K562 (cell line): ENCODE measurements at regions not wholly inside any gene's neighbourhood (a gene's known extent, or its start where the extent isn't known, plus 50 kb on each side); places are given as distances from the start of the nearest gene placed in this dataset.

ENCODE experiments used
- ATAC-seq: fragments of 200-7000 bp; cut with Tn5 transposase; 3 replicates; pipeline ENCODE4 v1.9.1; 2020; ENCODE audit warnings: moderate library complexity
- BruUV-seq: library from RNA; stranded (reverse); fragments of 400-500 nt; replicated peaks from 2 replicates; lab custom pipeline; 2021; lab: Mats Ljungman, UMichigan
- CTCF ChIA-PET: fragments of 300-600 bp; formaldehyde crosslinking; extraction: SDS; loops from one replicate; lab custom pipeline; 2021; ENCODE audit warnings: low intra/inter-chr PET ratio; lab: Yijun Ruan, JAX
- POLR2A ChIA-PET: fragments of 300-600, 350-650 bp; sonication (Branson Sonifier 250); formaldehyde crosslinking; extraction: SDS; loops from one replicate; lab custom pipeline; 2021; ENCODE audit warnings: antibody characterized with exemption, inconsistent platforms; lab: Yijun Ruan, JAX
- DNase-seq, 4 experiments: peaks; one replicate each; pipeline versions ENCODE4 v3.0.0 to v3.0.0-alpha.2; 2011 to 2018; ENCODE audit warnings: low spot score in 3 of 4, mixed read lengths in 3 of 4; ENCODE audit errors: extremely low read depth in 1 of 4
- FAIRE-seq: peaks from 2 replicates; lab custom pipeline; 2011; peaks lifted over from hg19 to GRCh38; lab: Jason Lieb, UNC
- H2AFZ ChIP-seq: 2 replicates; pipeline ENCODE4 v1.6.0; 2011; ENCODE audit warnings: low read depth, low read length, control low read depth, inconsistent platforms
- H3K27ac ChIP-seq: fragments of 200-600 bp; 3 replicates; pipeline ENCODE4 v1.8.0; 2011; ENCODE audit warnings: low read depth, mild to moderate bottlenecking, control low read depth, inconsistent platforms, low read length, moderate library complexity, mixed read lengths; ENCODE audit errors: extremely low read depth
- H3K27me3 ChIP-seq, 2 experiments: fragments of 300-600 bp in 1 of 2; 2 replicates in 1 of 2; 3 replicates in 1 of 2; pipeline versions ENCODE4 v1.6.0 to v1.8.0; 2011; ENCODE audit warnings: inconsistent platforms in 2 of 2, low read length in 2 of 2, mild to moderate bottlenecking in 1 of 2, mixed read lengths in 1 of 2, moderate library complexity in 1 of 2; ENCODE audit not compliant: control insufficient read depth in 2 of 2, insufficient read depth in 2 of 2
- H3K36me3 ChIP-seq: fragments of 300-600 bp; 3 replicates; pipeline ENCODE4 v1.8.0; 2011; ENCODE audit warnings: mild to moderate bottlenecking, low read length, inconsistent platforms; ENCODE audit not compliant: control insufficient read depth, insufficient read depth
- H3K4me1 ChIP-seq, 2 experiments: fragments of 200-600 bp in 1 of 2; replicated peaks in 1 of 2; 2 replicates in 1 of 2; 3 replicates in 1 of 2; pipeline versions ENCODE4 v1.5.1 to v1.8.0; 2011; ENCODE audit warnings: inconsistent platforms in 2 of 2, low read length in 2 of 2, mild to moderate bottlenecking in 1 of 2, mixed read lengths in 1 of 2, moderate library complexity in 1 of 2; ENCODE audit not compliant: control insufficient read depth in 2 of 2, insufficient read depth in 2 of 2
- H3K4me2 ChIP-seq: 2 replicates; pipeline ENCODE4 v1.6.1; 2011; ENCODE audit warnings: low read length, control low read depth, inconsistent platforms, mixed read lengths; ENCODE audit not compliant: insufficient read depth
- H3K4me3 ChIP-seq: fragments of 200-600 bp; sonication (generic), shearing (Covaris generic); 2 replicates; pipeline ENCODE4 v1.5.1; 2016; ENCODE audit warnings: control low read depth, inconsistent platforms
- H3K79me2 ChIP-seq: fragments of 200-600 bp; 3 replicates; pipeline ENCODE4 v1.8.0; 2011; ENCODE audit warnings: low read length, inconsistent platforms; ENCODE audit not compliant: control insufficient read depth, insufficient read depth
- H3K9ac ChIP-seq, 2 experiments: 2 replicates each; pipeline versions ENCODE4 v1.6.0 to v1.6.1; 2011; ENCODE audit warnings: low read depth in 2 of 2, low read length in 2 of 2, control low read depth in 1 of 2, inconsistent platforms in 1 of 2, mild to moderate bottlenecking in 1 of 2, mixed read lengths in 1 of 2; ENCODE audit not compliant: insufficient read depth in 1 of 2
- H3K9me1 ChIP-seq: one replicate; pipeline ENCODE4 v1.6.0; 2011; ENCODE audit warnings: inconsistent platforms, mild to moderate bottlenecking, low read length, moderate library complexity; ENCODE audit not compliant: control insufficient read depth, insufficient read depth
- H3K9me3 ChIP-seq: replicated peaks from 2 replicates; pipeline ENCODE4 v1.5.1; 2011; ENCODE audit warnings: low read depth, low read length, inconsistent platforms; ENCODE audit not compliant: control insufficient read depth, insufficient read depth
- H4K20me1 ChIP-seq: replicated peaks from 2 replicates; pipeline ENCODE4 v1.6.1; 2011; ENCODE audit warnings: low read length, inconsistent platforms, mixed read lengths; ENCODE audit not compliant: control insufficient read depth, insufficient read depth
- DEAF1 ChIP-seq: fragments of 450-650 bp; formaldehyde crosslinking; IDR thresholded peaks from 2 replicates; pipeline ENCODE4 v1.4.0; 2020; ENCODE audit warnings: mild to moderate bottlenecking, moderate library complexity
- DMBX1 ChIP-seq: fragments of 250-450 bp; sonication (Bioruptor Pico); IDR thresholded peaks from 2 replicates; pipeline ENCODE4 v1.8.0; 2022; ENCODE audit warnings: inconsistent platforms, mild to moderate bottlenecking, moderate library complexity, borderline replicate concordance
- ETS1 ChIP-seq: conservative IDR thresholded peaks from 2 replicates; pipeline ENCODE4 v1.6.1; 2011; ENCODE audit warnings: low read depth, mild to moderate bottlenecking, low read length; ENCODE audit not compliant: control insufficient read depth
- FOXJ2 ChIP-seq: fragments of 200-800 bp; sonication (Bioruptor generic); IDR thresholded peaks from 2 replicates; pipeline ENCODE4 v1.6.1; 2016; ENCODE audit warnings: missing genetic modification characterization, missing compliant biosample characterization
- HNRNPLL ChIP-seq: fragments of 200-400 bp; formaldehyde crosslinking; IDR thresholded peaks from 2 replicates; pipeline ENCODE4 v1.6.1; 2017; ENCODE audit warnings: low read length, low read depth, mild to moderate bottlenecking; ENCODE audit not compliant: poor library complexity, severe bottlenecking
- MEF2D ChIP-seq: conservative IDR thresholded peaks from 2 replicates; pipeline ENCODE4 v1.6.1; 2016; ENCODE audit warnings: low read depth, missing genetic modification characterization, missing compliant biosample characterization
- SMC3 ChIP-seq: conservative IDR thresholded peaks from 2 replicates; pipeline ENCODE4 v1.6.1; 2011; ENCODE audit warnings: low read depth, low read length, improper control_type of control experiment; ENCODE audit not compliant: insufficient read depth
- TFAP4 ChIP-seq: sonication (generic); formaldehyde crosslinking; IDR thresholded peaks from 2 replicates; pipeline ENCODE4 v1.8.0; 2022; ENCODE audit warnings: missing genetic modification reagents, mild to moderate bottlenecking, moderate library complexity, borderline replicate concordance
- ZFP1 ChIP-seq: fragments of 450-650 bp; formaldehyde crosslinking; IDR thresholded peaks from 2 replicates; pipeline ENCODE4 v1.4.0; 2020; ENCODE audit warnings: mild to moderate bottlenecking, mixed read lengths
- ZNF174 ChIP-seq: fragments of 250-450 bp; sonication (Bioruptor Pico); IDR thresholded peaks from 2 replicates; pipeline ENCODE4 v1.4.0; 2020; ENCODE audit warnings: mild to moderate bottlenecking
- WGBS: fragments of 100-300 bp; shearing (Covaris generic); methylation state at CpG from one replicate; pipeline ENCODE4 v1.1.6; 2016; ENCODE audit warnings: low coverage, mixed read lengths; ENCODE audit not compliant: insufficient coverage; ENCODE audit errors: missing lambda C conversion rate; 5-methylcytosine and 5-hydroxymethylcytosine counted together
- in situ Hi-C: fragments of 300-500 bp; cut with MboI; formaldehyde crosslinking; loops from 4 replicates; pipeline ENCODE4 v1.15.0; 2018; ENCODE audit warnings: inconsistent platforms, mixed read lengths
- intact Hi-C: fragments of 100-400 bp; cut with micrococcal nuclease; formaldehyde crosslinking; loops from 2 replicates; pipeline ENCODE4 v1.14.2; 2022

- TF ChIP-seq DEAF1, result no peak
- TF ChIP-seq SMC3, result no peak
- TF ChIP-seq ETS1, result no peak
- TF ChIP-seq HNRNPLL, result no peak
- TF ChIP-seq ZNF174 (CRISPR knock-in tag), result no peak
Observed at GRCh38 chr6:23106951-23107350, 537.6 kb downstream of the HDGFL1 start (continued).

GRCh38 chr6:23111984-23112383 lies 542.6 kb downstream of the HDGFL1 start:
- no peak for DNase-seq
- Histone ChIP-seq H3K4me3 (no peak overlapping the region), H2AFZ (no peak overlapping the region), H3K9me1 (no peaks in the 10 kb centered on the region), H4K20me1 (no peaks in the 10 kb centered on the region), H3K27me3 (no peaks in the 10 kb centered on the region), H3K4me1 (no peaks in the 10 kb centered on the region), H3K9ac (no peak overlapping the region), H3K27ac (no peak overlapping the region), H3K9me3 (no peaks in the 10 kb centered on the region), H3K4me2 (no peak overlapping the region), H3K36me3 (no peaks in the 10 kb centered on the region), H3K79me2 (no peaks in the 10 kb centered on the region)
- TF ChIP-seq TFAP4 (CRISPR knock-in tag) (no peak), DMBX1 (CRISPR knock-in tag) (no peak), ZFP1 (no peak), FOXJ2 (tag) (no peak), MEF2D (tag) (no peak)
- ATAC-seq, result no peak
- CTCF ChIA-PET, result no interaction called here
- in situ Hi-C loops (no loop called here), intact Hi-C loops (no loop called here)
- no TSS peak for BruUV-seq
- WGBS, result 0% methylated on average over 1 of the region's 1 CpG
- POLR2A ChIA-PET, result no interaction called here
- FAIRE-seq, result no peak
